Breast epithelium (tissue), 4 donors: ENCODE measurements at regions not wholly inside any gene's neighbourhood (a gene's known extent, or its start where the extent isn't known, plus 50 kb on each side); places are given as distances from the start of the nearest gene placed in this dataset.

Experiments
- DNase-seq, 2 donors: peaks; one replicate each; pipeline ENCODE4 v3.0.0-alpha.2; 2019; ENCODE audit warnings: low spot score in 2 of 2
- H3K27ac ChIP-seq, 2 donors: fragments of 200-600 bp; sonication (generic) in 1 of 2; one replicate each; pipeline ENCODE4 v1.5.1; 2016 to 2019; ENCODE audit warnings: mild to moderate bottlenecking in 1 of 2
- H3K27me3 ChIP-seq, 2 donors: fragments of 200-600 bp; sonication (generic) in 1 of 2; one replicate each; pipeline versions ENCODE4 v1.5.1 to v1.6.0; 2017 to 2019; ENCODE audit warnings: control low read depth in 1 of 2, mild to moderate bottlenecking in 1 of 2
- H3K36me3 ChIP-seq: fragments of 200-600 bp; one replicate; pipeline ENCODE4 v1.5.1; 2019
- H3K4me1 ChIP-seq, 2 donors: fragments of 200-600 bp; sonication (generic); one replicate each; pipeline ENCODE4 v1.5.1; 2016 to 2019; ENCODE audit warnings: control low read depth in 1 of 2
- H3K4me3 ChIP-seq, 3 donors: fragments of 200-600 bp; sonication (generic); 1 replicate in 2 of 3; 2 replicates in 1 of 3; pipeline ENCODE4 v1.5.1; 2016 to 2019; ENCODE audit warnings: mild to moderate bottlenecking in 3 of 3, moderate library complexity in 2 of 3
- H3K9me3 ChIP-seq, 2 donors: fragments of 200-600 bp; sonication (generic) in 1 of 2; one replicate each; pipeline ENCODE4 v1.5.1; 2016 to 2019; ENCODE audit warnings: control low read depth in 1 of 2
- CTCF ChIP-seq, 3 donors: fragments of 450-650 bp; IDR thresholded peaks; one replicate each; pipeline ENCODE4 v1.5.1; 2016 to 2017; ENCODE audit warnings: antibody characterized with exemption in 3 of 3, mild to moderate bottlenecking in 3 of 3, moderate library complexity in 3 of 3
- POLR2A ChIP-seq: fragments of 450-650 bp; IDR thresholded peaks from one replicate; pipeline ENCODE4 v1.6.1; 2016; ENCODE audit warnings: antibody characterized with exemption, mild to moderate bottlenecking, moderate library complexity
- POLR2AphosphoS5 ChIP-seq, 3 donors: sonication (generic); formaldehyde crosslinking; IDR thresholded peaks; one replicate each; pipeline ENCODE4 v1.6.1; 2017; ENCODE audit warnings: antibody characterized with exemption in 3 of 3
- intact Hi-C: fragments of 100-400 bp; cut with DNase I; formaldehyde crosslinking; loops from one replicate; pipeline ENCODE4 v1.15.1; 2023; ENCODE audit warnings: low total_unique reads

GRCh38 chr5:139743001-139743771, 52.4 kb upstream of the PSD2 start:
- H3K4me3 ChIP-seq: no peak overlapping the region
- H3K27ac ChIP-seq: no peak overlapping the region
- intact Hi-C loops: no loop called here
- H3K36me3 ChIP-seq: no peaks in the 10 kb centered on the region
- H3K9me3 ChIP-seq: no peaks in the 10 kb centered on the region
- H3K27me3 ChIP-seq: peaks cover 0 to 11% of the 10 kb centered on the region in 2 donors
- TF ChIP-seq CTCF (IDR thresholded peaks at IDR 0.05) (no peak), POLR2AphosphoS5 (IDR thresholded peaks at IDR 0.05) (no peak), POLR2A (no peak)
- peaks cover 5 to 9% of the 10 kb centered on the region in 2 donors for H3K4me1 ChIP-seq
- no peak for DNase-seq

- no peaks in the 10 kb centered on the region for H3K9me3 ChIP-seq
- H3K27ac ChIP-seq: no peak overlapping the region
- H3K4me3 ChIP-seq: no peak overlapping the region
- no peak for TF ChIP-seq POLR2AphosphoS5 (IDR thresholded peaks at IDR 0.05)
- TF ChIP-seq CTCF (IDR thresholded peaks at IDR 0.05): no peak
- no peak for TF ChIP-seq POLR2A
- intact Hi-C loops: no loop called here
- peaks cover 0 to 15% of the 10 kb centered on the region in 2 donors for H3K27me3 ChIP-seq
- no peaks in the 10 kb centered on the region for H3K36me3 ChIP-seq
- no peak for DNase-seq
- peaks cover 5 to 9% of the 10 kb centered on the region in 2 donors for H3K4me1 ChIP-seq
Measured at GRCh38 chr5:139743804-139744203, 51.8 kb upstream of the PSD2 start.

GRCh38 chr5:139744471-139745131, 51.0 kb upstream of the PSD2 start:
- peaks cover 0 to 15% of the 10 kb centered on the region in 2 donors for H3K27me3 ChIP-seq
- no peaks in the 10 kb centered on the region for H3K9me3 ChIP-seq
- no peaks in the 10 kb centered on the region for H3K36me3 ChIP-seq
- H3K4me3 ChIP-seq: no peak overlapping the region
- DNase-seq: no peak
- H3K27ac ChIP-seq: peak overlapping the region in 1 of 2 donors; percentile 66
- TF ChIP-seq POLR2A: no peak
- TF ChIP-seq CTCF (IDR thresholded peaks at IDR 0.05): no peak
- no peak for TF ChIP-seq POLR2AphosphoS5 (IDR thresholded peaks at IDR 0.05)
- H3K4me1 ChIP-seq: peaks cover 5 to 9% of the 10 kb centered on the region in 2 donors
- intact Hi-C loops: no loop called here

DNA sequence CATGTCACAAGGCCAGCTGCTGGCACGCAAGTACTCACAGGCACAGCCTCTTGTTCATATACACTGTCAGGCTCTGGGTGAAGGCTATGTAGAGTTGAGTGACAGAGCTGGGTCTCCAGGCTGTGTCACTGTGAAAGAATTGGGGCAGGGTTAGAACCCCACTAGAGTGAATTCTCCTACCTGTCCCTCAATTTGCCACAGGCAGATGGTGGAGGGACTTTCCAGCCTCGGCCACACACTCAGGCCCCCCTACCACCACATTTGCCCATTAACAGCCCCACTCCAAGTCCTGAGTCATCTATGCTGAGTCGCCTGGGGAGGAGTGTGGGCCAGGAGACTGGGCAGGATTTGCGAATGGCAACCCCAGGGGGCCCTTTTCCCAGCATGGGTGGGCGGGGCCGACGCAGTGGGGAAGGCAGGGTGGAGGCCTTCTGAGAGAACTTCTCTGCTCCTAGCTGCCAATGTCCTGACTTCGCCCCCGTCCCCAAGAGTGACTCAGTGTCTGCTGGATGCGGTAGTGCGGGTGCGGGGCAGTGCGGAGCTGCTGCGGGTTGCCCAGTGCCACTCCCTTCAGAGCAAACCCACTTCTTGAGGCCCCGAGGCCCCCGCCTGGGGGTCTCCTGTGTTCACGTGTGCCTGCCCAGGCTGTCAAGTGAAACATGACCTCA, 50.3 kb upstream of the PSD2 start:
- peaks cover 5 to 9% of the 10 kb centered on the region in 2 donors for H3K4me1 ChIP-seq
- intact Hi-C loops: no loop called here
- no peaks in the 10 kb centered on the region for H3K9me3 ChIP-seq
- peak overlapping the region; percentile 58 to 66 for H3K27ac ChIP-seq
- DNase-seq: no peak
- H3K27me3 ChIP-seq: peaks cover 0 to 15% of the 10 kb centered on the region in 2 donors
- TF ChIP-seq POLR2A (no peak), POLR2AphosphoS5 (IDR thresholded peaks at IDR 0.05) (no peak), CTCF (IDR thresholded peaks at IDR 0.05) (no peak)
- peak overlapping the region in 1 of 3 donors; percentile 74 for H3K4me3 ChIP-seq
- H3K36me3 ChIP-seq: no peaks in the 10 kb centered on the region
